ENCODE measurements at regions not wholly inside any gene's neighbourhood (a gene's known extent, or its start where the extent isn't known, plus 50 kb on each side); places are given as distances from the start of the nearest gene placed in this dataset.

GRCh38 chr13:110012102-110012739 is 225.8 kb upstream of the IRS2 start:
- no peak for TF ChIP-seq CTCF (conservative IDR thresholded peaks at IDR 0.05; ENCODE audit: low read depth, low read length)
- DNase-seq (ENCODE audit: low read depth), result peak; percentile 98
- no peak overlapping the region for H3K4me3 ChIP-seq (ENCODE audit: low read depth, low read length)

- H3K4me3 ChIP-seq (ENCODE audit: low read depth, low read length), result no peak overlapping the region
- DNase-seq (ENCODE audit: low read depth), result peak; percentile 80
- TF ChIP-seq CTCF (conservative IDR thresholded peaks at IDR 0.05; ENCODE audit: low read depth, low read length), result no peak
These were observed 224.2 kb upstream of the IRS2 start for GRCh38 chr13:110010404-110011138.

- H3K4me3 ChIP-seq (ENCODE audit: low read depth, low read length), result no peak overlapping the region
- no peak for TF ChIP-seq CTCF (conservative IDR thresholded peaks at IDR 0.05; ENCODE audit: low read depth, low read length)
- peak; percentile 37 for DNase-seq (ENCODE audit: low read depth)
These were observed 222.4 kb upstream of the IRS2 start for GRCh38 chr13:110008816-110009215.

- H3K4me3 ChIP-seq (ENCODE audit: low read depth, low read length), result no peak overlapping the region
- TF ChIP-seq CTCF (conservative IDR thresholded peaks at IDR 0.05; ENCODE audit: low read depth, low read length), result no peak
- DNase-seq (ENCODE audit: low read depth), result peak; percentile 62
These were observed 219.9 kb upstream of the IRS2 start for GRCh38 chr13:110006304-110006703.

- no peak for TF ChIP-seq CTCF (conservative IDR thresholded peaks at IDR 0.05; ENCODE audit: low read depth, low read length)
These were observed 219.2 kb upstream of the IRS2 start for GRCh38 chr13:110005563-110005962.

GRCh38 chr13:110004814-110005213 is 218.4 kb upstream of the IRS2 start:
- no peak overlapping the region for H3K4me3 ChIP-seq (ENCODE audit: low read depth, low read length)
- TF ChIP-seq CTCF (conservative IDR thresholded peaks at IDR 0.05; ENCODE audit: low read depth, low read length), result no peak
- DNase-seq (ENCODE audit: low read depth), result no peak

More at GRCh38 chr13:110005563-110005962, 219.2 kb upstream of the IRS2 start:
- DNase-seq (ENCODE audit: low read depth), result no peak
- no peak overlapping the region for H3K4me3 ChIP-seq (ENCODE audit: low read depth, low read length)
